Muscle layer of duodenum (tissue), 2 donors: ENCODE measurements at regions not wholly inside any gene's neighbourhood (a gene's known extent, or its start where the extent isn't known, plus 50 kb on each side); places are given as distances from the start of the nearest gene placed in this dataset.

Source experiments
- H3K27ac ChIP-seq: one replicate; pipeline ENCODE4 v1.7.0; 2013; ENCODE audit warnings: mild to moderate bottlenecking, low read length
- H3K27me3 ChIP-seq: one replicate; pipeline ENCODE4 v1.7.0; 2013; ENCODE audit warnings: low read depth, mild to moderate bottlenecking, control low read depth, low read length
- H3K36me3 ChIP-seq, 2 donors: one replicate each; pipeline ENCODE4 v1.7.0; 2013; ENCODE audit warnings: low read length in 2 of 2, control low read depth in 1 of 2, mild to moderate bottlenecking in 1 of 2; ENCODE audit not compliant: insufficient read depth in 2 of 2, control insufficient read depth in 1 of 2
- H3K4me1 ChIP-seq, 2 donors: one replicate each; pipeline ENCODE4 v1.7.0; 2013; ENCODE audit warnings: low read length in 2 of 2, mild to moderate bottlenecking in 2 of 2, control low read depth in 1 of 2, moderate library complexity in 1 of 2; ENCODE audit not compliant: insufficient read depth in 2 of 2, control insufficient read depth in 1 of 2
- H3K4me3 ChIP-seq, 2 donors: one replicate each; pipeline ENCODE4 v1.7.0; 2013; ENCODE audit warnings: low read length in 2 of 2, low read depth in 1 of 2, mild to moderate bottlenecking in 1 of 2
- H3K9me3 ChIP-seq, 2 donors: one replicate each; pipeline ENCODE4 v1.7.0; 2013; ENCODE audit warnings: low read length in 2 of 2, control low read depth in 1 of 2, mild to moderate bottlenecking in 1 of 2; ENCODE audit not compliant: control insufficient read depth in 1 of 2
- donor health status: healthy.

GRCh38 chr2:64823794-64824193 is 165.4 kb upstream of the SLC1A4 start:
- Histone ChIP-seq H3K36me3 (no peaks in the 10 kb centered on the region), H3K4me1 (no peaks in the 10 kb centered on the region), H3K27me3 (no peaks in the 10 kb centered on the region), H3K9me3 (no peaks in the 10 kb centered on the region), H3K4me3 (no peak overlapping the region), H3K27ac (no peak overlapping the region)

- Histone ChIP-seq H3K4me1 (peaks cover 0 to 1% of the 10 kb centered on the region in 2 donors), H3K27me3 (no peaks in the 10 kb centered on the region), H3K36me3 (no peaks in the 10 kb centered on the region), H3K4me3 (no peak overlapping the region), H3K27ac (no peak overlapping the region), H3K9me3 (no peaks in the 10 kb centered on the region)
These were observed 163.2 kb upstream of the SLC1A4 start for GRCh38 chr2:64825831-64826491.

- Histone ChIP-seq H3K27me3 (no peaks in the 10 kb centered on the region), H3K36me3 (no peaks in the 10 kb centered on the region), H3K4me3 (no peak overlapping the region), H3K4me1 (peaks cover 0 to 6% of the 10 kb centered on the region in 2 donors), H3K9me3 (no peaks in the 10 kb centered on the region), H3K27ac (no peak overlapping the region)
These were observed 162.5 kb upstream of the SLC1A4 start for GRCh38 chr2:64826703-64827102.

- Histone ChIP-seq H3K36me3 (no peaks in the 10 kb centered on the region), H3K27ac (no peak overlapping the region), H3K9me3 (no peaks in the 10 kb centered on the region), H3K4me1 (peaks cover 0 to 7% of the 10 kb centered on the region in 2 donors), H3K27me3 (no peaks in the 10 kb centered on the region), H3K4me3 (no peak overlapping the region)
These were observed 160.9 kb upstream of the SLC1A4 start for GRCh38 chr2:64828261-64828660.

GRCh38 chr2:64829525-64829924 is 159.7 kb upstream of the SLC1A4 start:
- H3K27me3 ChIP-seq: no peaks in the 10 kb centered on the region
- no peak overlapping the region for H3K4me3 ChIP-seq
- no peaks in the 10 kb centered on the region for H3K36me3 ChIP-seq
- peaks cover 0 to 7% of the 10 kb centered on the region in 2 donors for H3K4me1 ChIP-seq
- no peaks in the 10 kb centered on the region for H3K9me3 ChIP-seq
- H3K27ac ChIP-seq: no peak overlapping the region

- no peaks in the 10 kb centered on the region for H3K9me3 ChIP-seq
- peaks cover 0 to 7% of the 10 kb centered on the region in 2 donors for H3K4me1 ChIP-seq
- H3K4me3 ChIP-seq: peak overlapping the region in 1 of 2 donors; percentile 19
- no peaks in the 10 kb centered on the region for H3K27me3 ChIP-seq
- peak overlapping the region; percentile 55 for H3K27ac ChIP-seq
- H3K36me3 ChIP-seq: no peaks in the 10 kb centered on the region
These were observed 157.8 kb upstream of the SLC1A4 start for GRCh38 chr2:64831134-64831976.

GRCh38 chr2:64831977-64832328 is 157.2 kb upstream of the SLC1A4 start:
- H3K4me3 ChIP-seq: no peak overlapping the region
- no peaks in the 10 kb centered on the region for H3K27me3 ChIP-seq
- no peaks in the 10 kb centered on the region for H3K36me3 ChIP-seq
- H3K4me1 ChIP-seq: peaks cover 0 to 7% of the 10 kb centered on the region in 2 donors
- no peaks in the 10 kb centered on the region for H3K9me3 ChIP-seq
- peak overlapping the region; percentile 55 for H3K27ac ChIP-seq

GRCh38 chr2:64832936-64833335 is 156.3 kb upstream of the SLC1A4 start:
- H3K4me1 ChIP-seq: peaks cover 0 to 8% of the 10 kb centered on the region in 2 donors
- no peak overlapping the region for H3K4me3 ChIP-seq
- no peaks in the 10 kb centered on the region for H3K9me3 ChIP-seq
- no peaks in the 10 kb centered on the region for H3K27me3 ChIP-seq
- H3K27ac ChIP-seq: no peak overlapping the region
- no peaks in the 10 kb centered on the region for H3K36me3 ChIP-seq

GRCh38 chr2:64836566-64836965 is 152.6 kb upstream of the SLC1A4 start:
- H3K36me3 ChIP-seq: no peaks in the 10 kb centered on the region
- H3K27ac ChIP-seq: no peak overlapping the region
- no peaks in the 10 kb centered on the region for H3K9me3 ChIP-seq
- H3K4me1 ChIP-seq: peaks cover 10 to 11% of the 10 kb centered on the region in 2 donors
- H3K4me3 ChIP-seq: no peak overlapping the region
- no peaks in the 10 kb centered on the region for H3K27me3 ChIP-seq

- no peaks in the 10 kb centered on the region for H3K36me3 ChIP-seq
- no peak overlapping the region for H3K4me3 ChIP-seq
- H3K27me3 ChIP-seq: no peaks in the 10 kb centered on the region
- H3K27ac ChIP-seq: no peak overlapping the region
- peaks cover 9 to 10% of the 10 kb centered on the region in 2 donors for H3K4me1 ChIP-seq
- H3K9me3 ChIP-seq: no peaks in the 10 kb centered on the region
These were observed 152.0 kb upstream of the SLC1A4 start for GRCh38 chr2:64837116-64837731.

- Histone ChIP-seq H3K27me3 (no peaks in the 10 kb centered on the region), H3K4me3 (no peak overlapping the region), H3K36me3 (no peaks in the 10 kb centered on the region), H3K9me3 (no peaks in the 10 kb centered on the region), H3K4me1 (peaks cover 9 to 10% of the 10 kb centered on the region in 2 donors), H3K27ac (no peak overlapping the region)
These were observed 151.1 kb upstream of the SLC1A4 start for GRCh38 chr2:64837925-64838641.
